Upper lobe of left lung (tissue), 6 donors: ENCODE measurements at regions not wholly inside any gene's neighbourhood (a gene's known extent, or its start where the extent isn't known, plus 50 kb on each side); places are given as distances from the start of the nearest gene placed in this dataset.
A peak's percentile ranks its signal among the peaks of the same experiment; 100 is the strongest.
"Not testable (repeated sequence)": the region's sequence is repeated elsewhere in the genome, so short reads cannot be mapped to it uniquely, and the experiment has no call there.

Source experiments
- ATAC-seq, 2 donors: fragments of 200-7000 bp; cut with Tn5 transposase; one replicate each; pipeline ENCODE4 v1.9.1; 2022; ENCODE audit warnings: mild to moderate bottlenecking in 2 of 2, moderate library complexity in 2 of 2; ENCODE audit not compliant: low FRiP score in 2 of 2
- DNase-seq, 2 donors: peaks; one replicate each; pipeline ENCODE4 v3.0.0-alpha.2; 2019 to 2020
- H3K27ac ChIP-seq, 4 donors: fragments of 200-600 bp; sonication (generic); one replicate each; pipeline ENCODE4 v1.5.1; 2016 to 2019
- H3K27me3 ChIP-seq, 4 donors: fragments of 200-600 bp; sonication (generic); one replicate each; pipeline ENCODE4 v1.5.1; 2017 to 2019
- H3K36me3 ChIP-seq, 4 donors: fragments of 200-600 bp; sonication (generic); one replicate each; pipeline ENCODE4 v1.5.1; 2016 to 2019
- H3K4me1 ChIP-seq, 4 donors: fragments of 200-600 bp; sonication (generic); one replicate each; pipeline ENCODE4 v1.5.1; 2018 to 2019
- H3K4me3 ChIP-seq, 4 donors: fragments of 200-600 bp; sonication (generic); one replicate each; pipeline ENCODE4 v1.5.1; 2017 to 2019; ENCODE audit warnings: mild to moderate bottlenecking in 2 of 4, moderate library complexity in 1 of 4
- H3K9me3 ChIP-seq, 4 donors: fragments of 200-600 bp; sonication (generic); one replicate each; pipeline ENCODE4 v1.5.1; 2018 to 2019
- CTCF ChIP-seq, 6 experiments: fragments of 450-650 bp in 4 of 6; fragments of 200-600 bp in 2 of 6; sonication (generic) in 2 of 6; IDR thresholded peaks; one replicate each; pipeline ENCODE4 v1.5.1; 2016 to 2019; ENCODE audit warnings: antibody characterized with exemption in 6 of 6
- EP300 ChIP-seq, 4 donors: sonication (generic); formaldehyde crosslinking; IDR thresholded peaks; one replicate each; pipeline ENCODE4 v1.5.1; 2017; ENCODE audit warnings: antibody characterized with exemption in 4 of 4, control low read depth in 2 of 4
- POLR2A ChIP-seq, 4 donors: fragments of 450-650 bp; IDR thresholded peaks; one replicate each; pipeline ENCODE4 v1.5.1; 2016 to 2017; ENCODE audit warnings: antibody characterized with exemption in 4 of 4, mild to moderate bottlenecking in 2 of 4
- POLR2AphosphoS5 ChIP-seq, 2 donors: sonication (generic); formaldehyde crosslinking; IDR thresholded peaks; one replicate each; pipeline ENCODE4 v1.5.1; 2017; ENCODE audit warnings: antibody characterized with exemption in 2 of 2
- WGBS, 2 donors: methylation state at CpG; one replicate each; pipeline ENCODE4 v1.1.5; 2017 to 2018; 5-methylcytosine and 5-hydroxymethylcytosine counted together
- donor health status: DM: no; HTN: no; CAD: no; lungs with moderate emphysema.
- donor health status: DM: no; HTN: yes; CAD: no; lungs with severe emphysema.

DNA sequence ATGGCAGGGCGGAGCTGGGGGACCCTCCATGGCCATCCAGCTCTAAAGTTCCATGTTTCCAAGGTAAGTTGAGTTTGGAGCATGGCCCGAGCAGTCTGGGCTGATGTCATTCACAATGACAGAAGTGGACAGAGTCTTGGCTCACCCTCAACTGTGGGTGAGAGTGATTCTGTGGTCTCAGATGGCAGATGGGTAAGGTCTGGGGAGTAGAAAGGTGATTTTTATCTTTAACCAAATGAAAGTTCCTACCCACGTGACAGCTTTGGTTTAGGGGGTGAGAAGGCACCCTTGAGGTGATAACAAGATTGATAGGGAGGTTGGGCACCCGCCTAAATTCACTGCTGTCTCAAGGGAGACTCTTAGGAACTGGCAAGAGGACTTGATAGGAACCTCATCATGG, 57.6 kb upstream of the PDZD8 start:
- ATAC-seq (peak in 1 of 2 donors; percentile 45), DNase-seq (no peak)
- TF ChIP-seq POLR2A (IDR thresholded peaks at IDR 0.05) (no peak), EP300 (IDR thresholded peaks at IDR 0.05) (no peak), POLR2AphosphoS5 (IDR thresholded peaks at IDR 0.05) (no peak), CTCF (IDR thresholded peaks at IDR 0.05) (no peak)
- Histone ChIP-seq H3K4me1 (no peaks in the 10 kb centered on the region), H3K4me3 (no peak overlapping the region), H3K9me3 (no peaks in the 10 kb centered on the region), H3K36me3 (no peaks in the 10 kb centered on the region), H3K27me3 (no peaks in the 10 kb centered on the region), H3K27ac (no peak overlapping the region)
- whole genome bisulfite sequencing, 2 donors, result 52 to 68% methylated on average over 2 to 4 of the region's 4 CpGs

- no peak for DNase-seq
- no peak for TF ChIP-seq CTCF (IDR thresholded peaks at IDR 0.05)
- TF ChIP-seq POLR2AphosphoS5 (IDR thresholded peaks at IDR 0.05), result no peak
- TF ChIP-seq EP300 (IDR thresholded peaks at IDR 0.05), result no peak
- TF ChIP-seq POLR2A (IDR thresholded peaks at IDR 0.05), result no peak
- H3K9me3 ChIP-seq, result no peaks in the 10 kb centered on the region
- no peak for ATAC-seq
- no peaks in the 10 kb centered on the region for H3K4me1 ChIP-seq
- no peak overlapping the region for H3K27ac ChIP-seq
- 70 to 71% methylated on average over 4 of the region's 4 CpGs for WGBS, 2 donors
- H3K36me3 ChIP-seq, result no peaks in the 10 kb centered on the region
- no peak overlapping the region for H3K4me3 ChIP-seq
- no peaks in the 10 kb centered on the region for H3K27me3 ChIP-seq
Observed at GRCh38 chr10:117431160-117431559, 55.9 kb upstream of the PDZD8 start.

- H3K27ac ChIP-seq, H3K4me1 ChIP-seq, H3K27me3 ChIP-seq, DNase-seq, H3K36me3 ChIP-seq, H3K9me3 ChIP-seq, H3K4me3 ChIP-seq, ATAC-seq: not testable (repeated sequence)
- 92 to 94% methylated on average over 2 of the region's 2 CpGs for WGBS, 2 donors
Observed at GRCh38 chr10:117430535-117430934, 55.3 kb upstream of the PDZD8 start.

- ATAC-seq (no peak), DNase-seq (no peak)
- Histone ChIP-seq H3K27ac (no peak overlapping the region), H3K27me3 (no peaks in the 10 kb centered on the region), H3K36me3 (no peaks in the 10 kb centered on the region), H3K4me3 (no peak overlapping the region), H3K9me3 (no peaks in the 10 kb centered on the region), H3K4me1 (no peaks in the 10 kb centered on the region)
- TF ChIP-seq CTCF (IDR thresholded peaks at IDR 0.05) (no peak), EP300 (IDR thresholded peaks at IDR 0.05) (no peak), POLR2AphosphoS5 (IDR thresholded peaks at IDR 0.05) (no peak), POLR2A (IDR thresholded peaks at IDR 0.05) (no peak)
- 50 to 58% methylated on average over 2 of the region's 2 CpGs for WGBS, 2 donors
Observed at GRCh38 chr10:117429643-117430265, 54.5 kb upstream of the PDZD8 start.

DNA sequence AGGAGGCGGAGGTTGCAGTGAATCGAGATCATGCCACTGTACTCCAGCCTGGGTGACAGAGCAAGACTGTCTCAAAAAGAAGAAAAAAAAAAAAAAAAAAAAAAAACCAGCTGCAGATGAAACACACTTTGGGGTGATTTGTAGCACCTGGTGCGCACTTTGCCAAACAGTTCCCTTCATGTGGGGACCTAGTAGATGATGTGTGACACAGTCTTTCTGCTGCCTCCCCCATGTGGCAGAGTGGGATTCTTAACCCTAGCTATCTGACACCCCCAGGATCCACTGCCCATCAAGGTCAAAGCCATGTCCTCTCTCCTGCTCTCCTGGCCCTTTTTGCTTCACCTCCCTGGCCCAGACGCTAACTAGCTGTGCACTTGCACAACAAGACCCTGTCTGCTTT, 52.1 kb upstream of the PDZD8 start:
- Histone ChIP-seq H3K36me3 (no peaks in the 10 kb centered on the region), H3K4me1 (no peaks in the 10 kb centered on the region)

More for the DNA sequence above, 52.1 kb upstream of the PDZD8 start:
- Histone ChIP-seq H3K27ac (no peak overlapping the region), H3K27me3 (no peaks in the 10 kb centered on the region), H3K9me3 (no peaks in the 10 kb centered on the region), H3K4me3 (no peak overlapping the region)
- WGBS, 2 donors, result 61 to 78% methylated on average over 4 of the region's 4 CpGs
- ATAC-seq (no peak), DNase-seq (no peak)
- no peak for TF ChIP-seq POLR2AphosphoS5 (IDR thresholded peaks at IDR 0.05)
- no peak for TF ChIP-seq EP300 (IDR thresholded peaks at IDR 0.05)
- TF ChIP-seq CTCF (IDR thresholded peaks at IDR 0.05), result no peak
- no peak for TF ChIP-seq POLR2A (IDR thresholded peaks at IDR 0.05)
